ENCODE measurements at regions not wholly inside any gene's neighbourhood (a gene's known extent, or its start where the extent isn't known, plus 50 kb on each side); places are given as distances from the start of the nearest gene placed in this dataset.

DNA sequence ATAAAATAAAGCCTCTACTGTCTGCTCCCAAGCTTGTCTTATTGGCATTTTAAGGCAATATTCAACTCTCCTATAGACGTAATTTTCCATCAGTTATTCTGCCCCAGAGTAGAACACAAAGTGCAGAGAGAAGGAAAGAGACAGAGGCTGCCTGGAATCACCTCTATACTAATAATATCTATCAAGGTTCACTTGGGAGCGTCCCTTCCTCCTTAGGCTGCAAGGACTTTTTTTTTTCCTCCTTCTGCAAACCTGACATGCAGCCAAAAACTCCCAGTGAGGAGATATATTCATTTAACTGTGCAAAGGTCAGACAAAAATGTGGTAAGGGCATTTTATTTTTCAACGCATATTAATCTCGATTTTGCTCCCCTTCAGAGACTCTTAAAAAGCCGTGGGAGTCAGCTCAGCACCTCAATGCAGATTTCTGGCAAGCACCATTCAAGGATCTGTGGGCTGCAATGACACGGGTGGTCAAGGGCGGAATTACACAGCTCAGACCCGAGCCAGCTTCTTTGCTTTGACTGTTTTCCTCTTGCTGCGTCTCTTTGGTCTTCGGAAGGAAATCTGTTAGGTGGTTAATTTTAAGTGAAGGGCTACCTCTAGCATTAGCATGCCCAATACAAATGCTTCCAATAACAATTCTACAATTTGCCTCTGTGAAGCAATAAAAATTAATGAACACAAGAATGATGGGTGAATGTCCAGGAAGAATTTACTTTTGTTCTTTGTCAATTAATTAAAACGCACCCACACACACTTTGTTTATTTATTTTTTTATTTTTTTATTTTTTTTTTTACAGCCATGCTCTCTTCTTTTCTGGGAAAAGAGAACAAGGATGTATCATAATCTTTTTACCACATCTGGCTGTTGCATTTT is 587.7 kb upstream of the GRAMD2B start:
- DNase-seq = no peak

DNA sequence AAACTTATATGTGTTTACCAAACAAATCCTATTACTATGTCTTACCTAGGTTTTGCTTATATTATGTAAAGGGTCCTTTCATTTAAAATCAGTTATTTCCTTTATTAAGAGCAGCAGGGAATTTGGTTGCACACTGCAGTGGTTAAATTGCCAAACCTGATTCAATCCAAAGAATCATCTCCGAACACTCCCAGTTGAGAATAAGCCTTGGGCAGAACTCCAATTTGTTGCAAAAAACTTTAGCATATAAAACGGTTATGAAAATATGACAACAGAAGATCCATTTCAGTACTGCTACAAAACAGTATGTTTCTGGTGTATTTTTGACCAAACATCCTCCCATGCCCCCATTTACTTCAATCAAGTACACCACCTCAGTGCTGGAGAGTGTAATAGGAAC is 587.0 kb upstream of the GRAMD2B start:
- DNase-seq = no peak

DNA sequence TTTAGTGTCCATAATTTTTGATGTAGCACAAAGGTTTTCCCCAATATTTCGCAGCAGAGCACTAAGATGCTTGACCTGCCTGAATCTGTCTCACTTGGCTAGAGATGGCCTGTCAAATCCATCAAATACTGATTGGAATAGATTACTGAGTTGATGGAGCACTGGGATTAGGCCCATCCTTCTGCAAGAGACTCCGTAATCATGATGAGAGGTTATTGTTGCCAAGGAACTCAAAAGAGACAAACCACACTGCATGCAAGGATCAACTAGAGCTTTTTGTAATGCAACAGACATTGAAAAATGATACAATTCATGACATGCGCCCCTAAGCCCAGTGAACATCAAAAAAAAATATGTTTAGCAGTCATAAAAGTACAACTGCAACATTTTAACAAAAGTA is 585.3 kb upstream of the GRAMD2B start:
- DNase-seq = no peak

DNA sequence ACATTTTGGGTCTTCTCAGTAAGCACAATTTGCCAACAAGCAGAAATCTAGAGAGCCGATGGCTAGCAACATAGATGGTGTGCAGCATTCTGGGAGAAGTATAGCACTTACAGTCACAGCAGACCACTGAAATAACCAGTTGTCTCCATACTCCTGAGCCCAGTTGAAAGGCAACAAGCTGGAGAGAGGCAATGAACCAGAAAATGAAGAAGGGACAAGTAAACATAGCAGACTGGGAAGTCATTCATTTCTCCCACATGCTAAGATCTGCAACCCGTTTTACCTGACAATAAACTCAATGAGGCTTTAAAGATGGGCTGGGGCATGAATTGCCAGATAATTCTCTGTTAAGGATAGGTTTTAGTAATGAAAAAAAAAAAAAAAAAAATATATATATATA is 575.6 kb upstream of the GRAMD2B start:
- DNase-seq = no peak

DNA sequence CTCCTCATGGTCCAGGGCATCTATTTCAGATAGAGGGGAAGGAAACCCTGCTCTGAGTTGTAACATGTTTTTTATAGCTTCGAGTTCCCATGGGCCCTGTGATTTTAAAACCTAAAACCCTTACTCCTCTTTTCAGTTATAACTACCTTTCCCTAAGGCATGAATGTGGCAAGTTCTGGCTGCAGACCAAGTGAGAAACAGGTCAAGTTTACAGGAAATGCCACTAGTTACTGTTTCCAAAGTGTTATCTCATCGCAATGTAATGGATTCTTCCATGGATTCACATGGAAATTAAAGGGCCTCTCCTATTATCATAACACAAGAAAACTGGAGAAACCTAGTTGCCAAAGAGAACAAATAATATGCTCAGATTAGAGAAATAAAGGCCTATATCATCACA is 574.5 kb upstream of the GRAMD2B start:
- DNase-seq = no peak

DNA sequence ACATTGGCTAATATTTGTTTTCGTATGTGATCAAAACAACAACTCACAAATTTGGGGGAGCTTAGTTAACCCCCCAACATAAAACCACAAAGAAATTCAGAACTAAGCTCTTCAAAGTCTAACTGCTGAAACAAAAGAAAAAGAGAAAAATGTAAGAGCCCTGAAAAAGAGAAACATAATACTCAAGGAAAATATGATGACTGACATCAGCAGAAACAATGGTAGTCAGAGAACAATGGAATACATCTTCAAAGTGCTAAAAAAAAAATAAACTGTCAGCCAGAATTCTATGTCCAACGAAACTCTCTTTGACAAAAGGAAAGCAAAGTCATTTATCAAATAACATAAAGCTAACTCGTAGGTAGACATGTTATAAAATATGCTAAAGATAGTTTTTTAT is 566.3 kb upstream of the GRAMD2B start:
- DNase-seq = no peak

DNA sequence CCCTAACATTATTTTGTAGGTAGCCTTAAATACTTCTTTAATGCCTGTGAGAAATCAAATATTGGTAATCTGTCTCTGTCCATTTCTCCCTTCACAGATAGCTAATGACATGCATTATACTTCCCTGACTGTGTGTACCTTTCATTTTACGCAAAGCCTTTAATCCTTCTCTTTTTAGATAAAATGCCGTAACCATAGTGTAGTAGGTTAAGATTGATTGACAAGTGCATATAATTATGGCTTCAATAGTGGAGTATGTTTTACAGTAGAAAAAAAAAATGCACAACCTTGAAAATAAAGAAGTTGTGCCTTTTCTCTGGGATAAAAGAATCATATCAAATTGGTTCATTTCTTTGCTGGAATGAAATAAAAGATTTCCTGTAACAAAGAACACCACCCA is 559.6 kb upstream of the GRAMD2B start:
- no peak for DNase-seq

DNA sequence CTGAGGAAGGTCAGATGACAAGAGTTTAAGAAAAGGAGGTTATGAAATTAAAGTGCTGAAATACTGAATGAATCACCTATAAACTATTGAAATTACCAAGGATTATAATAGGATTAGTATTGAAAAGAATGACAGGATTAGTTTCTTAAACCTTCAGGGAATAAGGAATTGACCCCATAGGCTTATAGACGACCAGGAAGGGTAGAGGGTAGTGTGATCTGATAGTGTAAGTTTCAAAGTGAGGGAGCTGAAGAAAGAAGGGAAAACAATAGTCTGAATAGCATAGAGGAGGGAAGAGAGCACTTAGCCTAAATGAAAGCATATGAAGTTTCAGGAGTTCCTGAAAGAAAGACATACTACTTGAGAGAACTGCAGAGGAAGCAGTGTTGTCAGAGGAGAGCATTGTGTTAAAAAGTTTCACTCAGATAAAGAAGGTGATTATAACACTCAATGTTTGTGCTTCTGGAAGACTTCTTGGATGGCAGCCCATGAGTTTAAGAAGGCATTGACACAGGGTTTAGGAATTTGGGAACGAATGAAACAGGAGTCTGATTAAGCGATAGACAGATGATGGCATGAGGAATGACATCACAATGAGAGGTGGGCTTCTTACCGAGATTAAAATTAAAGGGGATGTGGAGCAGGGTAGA is 557.9 kb upstream of the GRAMD2B start:
- no peak for DNase-seq

DNA sequence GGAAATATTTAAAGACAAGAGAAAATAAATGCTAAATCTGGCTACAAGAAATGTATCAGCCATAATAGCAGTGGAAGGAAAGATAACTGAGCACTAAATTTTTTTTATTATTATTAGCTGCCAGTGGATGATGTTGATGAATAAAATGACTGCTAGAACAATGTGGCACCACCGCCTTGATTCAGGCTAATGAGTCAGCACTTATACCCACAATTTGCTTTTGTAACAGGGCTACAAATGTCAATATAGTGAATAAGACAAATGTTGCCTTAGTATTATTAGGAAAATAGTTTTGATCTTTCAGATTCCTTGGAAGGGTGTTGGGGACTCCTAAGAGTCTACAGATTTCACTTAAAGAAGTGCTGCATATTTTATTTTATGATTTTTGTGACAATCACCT is 555.2 kb upstream of the GRAMD2B start:
- DNase-seq = no peak

DNA sequence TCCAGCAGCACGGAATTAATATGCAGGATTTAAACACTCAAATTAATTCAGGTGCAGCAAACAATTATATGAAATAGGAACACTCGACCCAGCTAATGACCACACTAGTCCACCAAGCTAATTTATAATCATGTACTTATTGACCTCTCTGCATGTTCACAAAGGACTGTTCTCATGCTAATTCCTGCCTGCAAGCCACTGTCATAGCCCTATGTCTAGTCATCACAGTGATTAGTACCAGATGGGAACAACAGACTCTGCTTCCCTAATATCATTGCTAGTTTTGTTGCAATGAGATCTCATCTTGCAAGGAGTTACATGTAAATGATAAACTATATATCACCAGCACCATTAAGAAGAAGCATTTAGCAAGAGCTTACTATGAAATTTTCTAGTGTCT is 553.0 kb upstream of the GRAMD2B start:
- DNase-seq = no peak

DNA sequence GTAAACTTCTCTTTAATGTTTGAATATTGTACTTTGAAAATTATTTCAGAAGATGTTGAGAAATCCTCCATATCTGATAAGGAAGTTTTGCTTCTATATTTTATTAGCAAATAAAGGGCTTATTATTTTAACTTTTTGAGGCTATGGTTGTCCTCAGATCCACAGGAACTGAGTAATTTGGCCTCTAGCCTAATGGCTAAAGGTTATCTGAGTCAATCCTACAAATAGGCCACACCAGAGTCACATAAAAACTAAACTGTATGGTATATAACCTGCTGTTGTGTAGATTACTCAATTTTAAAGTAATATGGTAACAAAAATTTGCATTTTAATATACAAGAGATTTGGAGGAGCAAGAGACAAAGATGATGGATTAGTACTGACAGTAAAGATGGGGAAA is 549.2 kb upstream of the GRAMD2B start:
- DNase-seq = no peak

DNA sequence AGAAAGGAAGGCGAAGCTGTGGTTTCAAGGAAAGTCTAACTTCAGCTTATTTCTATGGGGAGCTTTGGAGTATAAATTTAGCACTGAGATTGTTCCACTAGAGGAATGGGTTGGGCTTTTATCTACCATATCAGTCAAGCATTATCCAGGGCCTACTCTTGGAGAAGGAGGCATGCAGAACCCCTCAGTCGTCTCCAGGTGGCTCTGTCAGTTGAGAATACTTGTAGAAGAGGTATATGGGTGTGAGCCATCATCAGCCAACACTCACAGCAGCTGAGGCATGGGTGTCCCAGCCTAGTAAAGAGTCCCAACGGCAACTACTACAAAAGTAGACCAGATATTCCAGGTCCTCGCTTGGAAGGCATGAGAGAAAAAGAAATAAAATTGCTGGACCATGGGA is 548.5 kb upstream of the GRAMD2B start:
- DNase-seq = no peak

DNA sequence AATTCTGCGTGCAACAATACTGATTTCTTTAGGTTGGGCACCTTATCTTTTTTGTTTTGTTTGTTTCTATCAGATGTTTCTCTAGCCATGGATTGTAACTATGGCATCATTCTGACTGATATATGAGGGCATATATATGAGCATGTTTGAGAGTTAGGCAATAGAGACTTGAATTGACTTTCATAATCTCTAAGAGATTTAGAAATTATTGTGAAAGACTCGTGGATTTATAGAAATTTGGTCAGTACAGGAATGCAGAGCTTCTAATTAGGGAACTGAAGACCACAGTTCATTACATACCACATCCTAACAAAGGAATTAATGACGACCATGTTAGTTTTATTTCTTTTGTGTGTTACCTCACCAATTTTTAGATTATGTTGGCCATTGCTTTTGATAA is 546.0 kb upstream of the GRAMD2B start:
- no peak for DNase-seq

DNA sequence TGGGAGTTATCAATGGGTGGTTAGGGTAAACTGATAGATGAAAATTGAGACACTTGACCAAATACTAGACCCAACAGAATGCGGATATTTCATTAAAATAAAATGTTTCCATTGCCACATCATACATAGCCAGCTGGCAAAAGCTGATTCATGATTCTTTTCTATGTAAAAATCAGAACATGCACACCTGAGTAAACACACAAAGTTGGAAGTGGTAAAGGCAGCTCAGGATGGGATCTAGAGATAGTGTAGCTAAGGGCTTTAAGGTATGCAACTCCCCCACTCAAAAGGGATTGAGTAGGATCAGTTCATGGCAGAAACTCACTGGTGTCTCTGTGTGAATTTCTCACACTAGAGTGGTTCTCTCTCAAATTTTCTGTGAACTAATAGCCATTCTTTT is 541.1 kb upstream of the GRAMD2B start:
- DNase-seq = no peak

DNA sequence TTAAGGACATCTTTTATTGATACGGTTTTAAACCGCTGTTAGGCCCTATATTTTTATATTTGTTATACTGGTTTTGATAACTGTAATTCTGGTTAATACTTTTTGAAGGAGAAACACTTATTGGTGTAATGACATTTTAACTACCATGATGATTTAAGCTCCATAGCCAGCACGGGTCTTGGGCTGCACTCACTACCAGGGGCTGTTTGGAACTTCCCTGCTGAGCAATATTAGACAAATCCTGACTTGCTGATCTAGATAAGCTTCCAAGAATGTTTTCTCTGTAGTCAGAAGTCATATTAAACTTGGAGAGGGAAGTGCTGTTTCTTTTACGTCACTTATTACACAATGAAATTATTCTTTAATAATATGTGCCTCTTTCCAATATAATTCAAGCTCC is 540.0 kb upstream of the GRAMD2B start:
- DNase-seq = no peak

DNA sequence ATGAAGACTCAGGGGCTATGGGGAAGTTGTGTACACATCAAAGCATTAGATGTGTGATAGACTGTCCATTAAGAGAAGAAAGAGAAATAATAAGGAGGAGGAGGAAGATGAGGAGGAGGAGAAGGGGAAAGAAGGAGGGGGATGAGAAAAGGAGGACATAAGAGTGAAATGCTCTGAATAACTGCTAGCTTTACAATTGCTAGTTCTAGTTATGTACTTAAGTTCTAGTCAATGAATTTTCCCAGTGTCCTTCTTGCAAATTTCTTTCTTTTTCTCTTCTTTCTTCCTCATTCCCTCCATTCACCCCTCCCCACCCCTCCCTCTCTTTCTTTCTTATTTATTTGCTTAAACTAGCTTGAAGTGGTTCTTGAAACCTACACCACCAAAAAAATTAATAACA is 534.9 kb upstream of the GRAMD2B start:
- no peak for DNase-seq

DNA sequence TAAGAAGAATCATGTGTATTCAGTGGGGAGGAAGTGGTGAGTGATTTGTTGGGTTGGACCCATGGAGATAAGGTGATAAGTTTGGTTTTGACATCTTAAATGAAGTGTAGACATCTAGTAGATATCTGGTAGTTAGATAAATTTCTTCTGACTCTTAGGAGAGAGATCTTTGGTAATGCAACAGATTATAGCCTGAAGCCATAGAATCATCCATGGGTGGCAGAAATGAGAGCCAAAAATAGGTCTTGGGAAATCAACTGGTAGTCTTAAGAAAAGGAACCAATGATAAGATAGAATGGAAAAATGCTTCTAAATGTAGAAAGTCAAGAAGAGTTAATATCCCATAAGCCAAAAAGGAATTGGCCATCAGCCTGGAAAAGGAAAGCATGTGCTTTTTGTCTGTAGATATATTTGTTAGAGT is 532.7 kb upstream of the GRAMD2B start:
- no peak for DNase-seq

DNA sequence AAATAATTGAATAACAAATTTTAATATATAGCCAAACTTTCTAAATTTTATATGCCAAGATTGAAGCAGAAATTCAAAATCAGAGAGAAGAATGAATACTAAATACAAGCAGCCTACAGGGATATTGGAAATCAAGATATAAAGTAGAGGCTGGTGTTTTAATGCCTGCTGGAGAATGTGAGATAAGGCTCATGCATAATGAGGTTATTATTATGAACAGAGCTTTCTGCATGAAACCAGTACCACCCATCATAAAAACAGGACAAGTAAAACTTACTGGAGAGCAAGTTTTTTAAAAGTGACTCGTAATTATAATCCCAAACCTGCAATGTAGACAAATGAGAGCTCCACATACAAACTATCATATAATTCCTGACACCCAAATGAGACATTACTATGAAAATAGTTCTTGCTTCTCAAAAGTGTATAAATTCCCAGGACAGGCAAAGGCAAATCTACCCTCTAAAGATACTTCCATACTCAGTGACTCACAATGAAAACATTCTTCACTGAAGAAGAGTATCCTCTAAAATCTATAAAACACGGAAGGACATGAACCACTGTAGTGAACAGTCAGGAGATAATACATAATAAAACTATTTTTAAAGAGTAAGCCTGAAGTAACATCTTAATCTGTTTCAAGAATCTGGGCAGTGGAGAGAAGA is 532.0 kb upstream of the GRAMD2B start:
- DNase-seq = no peak

DNA sequence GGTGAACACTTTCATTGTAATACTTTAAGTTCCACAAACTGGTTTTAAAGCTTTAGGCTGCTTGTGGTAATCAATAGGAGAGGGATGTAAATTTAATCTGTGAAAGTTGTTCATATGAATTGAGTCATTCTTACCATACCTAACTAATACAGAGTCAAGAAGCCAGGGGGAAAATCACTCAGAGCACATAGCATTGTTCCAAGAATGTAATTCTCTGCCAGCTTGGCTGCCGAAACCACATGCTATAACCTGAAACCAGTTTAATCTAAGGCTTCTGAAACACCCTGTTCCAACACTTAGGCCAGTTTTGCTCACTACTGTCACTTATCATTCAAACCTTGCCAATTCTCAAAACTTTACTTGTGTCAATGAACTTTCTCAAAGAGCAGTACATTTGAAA is 528.8 kb upstream of the GRAMD2B start:
- no peak for DNase-seq

DNA sequence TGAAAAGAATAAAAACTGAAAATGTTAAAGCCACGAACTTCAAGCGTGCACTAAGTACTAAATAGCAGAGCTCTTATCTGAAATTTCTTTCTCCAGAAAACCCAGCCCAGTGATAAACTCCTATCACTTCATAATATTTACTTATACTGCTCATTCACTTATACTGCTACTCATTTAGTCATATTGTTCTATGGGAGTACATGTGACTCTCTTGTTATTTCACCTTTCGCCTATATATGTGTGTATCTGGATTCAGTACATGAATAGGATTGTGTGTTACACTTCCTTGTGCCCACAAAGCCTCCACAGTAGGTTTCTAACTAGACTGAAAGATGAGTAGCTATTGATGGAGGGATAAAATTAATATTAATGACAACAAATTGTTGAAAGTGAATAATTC is 526.8 kb upstream of the GRAMD2B start:
- DNase-seq = no peak

DNA sequence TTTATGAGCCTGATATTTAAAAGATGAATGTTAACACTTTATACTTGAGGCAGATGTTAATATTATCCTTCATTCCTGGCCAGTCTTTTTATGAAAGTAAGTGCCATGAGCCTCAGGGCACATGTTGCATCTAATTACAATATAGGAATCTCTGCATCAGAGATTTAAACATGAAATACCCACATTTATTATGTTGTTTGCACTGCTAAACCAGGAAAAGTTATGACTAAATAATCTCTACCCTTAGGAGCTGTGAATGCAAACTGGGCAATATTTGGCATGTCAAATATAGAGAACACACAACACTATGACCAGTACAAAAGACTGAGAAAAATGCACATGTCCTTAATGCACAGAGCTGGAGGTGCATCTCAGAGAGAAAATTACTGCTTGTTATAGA is 526.1 kb upstream of the GRAMD2B start:
- DNase-seq = no peak

DNA sequence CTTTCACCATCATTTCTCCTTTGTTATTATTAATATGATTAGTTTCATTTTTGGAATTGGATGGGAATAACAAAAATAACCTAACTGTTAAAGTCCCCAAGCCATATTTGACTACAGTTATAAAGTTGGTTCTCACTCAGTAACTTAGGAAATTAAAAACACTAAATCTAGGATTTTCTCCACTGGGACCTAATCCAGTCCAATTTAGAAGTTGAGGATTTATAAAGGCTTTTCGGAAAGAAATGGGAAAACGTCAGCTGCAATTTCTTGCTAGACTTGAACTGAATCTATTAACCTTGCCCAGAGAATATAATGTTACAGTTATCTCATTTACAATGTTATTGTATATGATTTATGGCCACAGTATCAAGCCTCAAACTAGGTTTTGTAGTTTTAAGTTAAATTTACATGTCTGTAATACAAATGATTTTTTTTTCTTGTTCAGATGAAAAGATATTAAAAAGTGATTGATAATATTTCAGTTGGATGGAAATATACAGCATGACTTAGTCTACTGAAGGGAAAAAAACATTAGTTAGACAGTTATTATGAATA is 524.3 kb upstream of the GRAMD2B start:
- no peak for DNase-seq

DNA sequence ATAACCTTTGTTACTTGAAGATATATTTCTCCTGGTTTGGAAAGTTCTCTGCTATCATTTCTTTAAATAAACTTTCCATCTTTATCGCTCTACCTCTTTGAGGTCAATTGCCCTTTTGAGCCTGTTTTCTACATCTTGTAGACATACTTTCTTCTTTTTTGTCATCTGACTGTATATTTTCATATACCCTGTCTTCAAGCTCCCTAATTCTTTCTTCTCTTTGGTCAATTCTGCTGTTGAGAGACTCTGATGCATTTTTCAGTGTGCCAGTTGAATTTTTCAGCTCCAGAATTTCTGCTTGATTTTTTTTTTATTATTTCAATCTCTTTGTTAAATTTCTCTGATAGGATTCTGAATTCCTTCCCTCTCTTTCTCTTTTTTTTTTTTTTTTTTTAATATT is 511.2 kb upstream of the GRAMD2B start:
- DNase-seq = no peak

DNA sequence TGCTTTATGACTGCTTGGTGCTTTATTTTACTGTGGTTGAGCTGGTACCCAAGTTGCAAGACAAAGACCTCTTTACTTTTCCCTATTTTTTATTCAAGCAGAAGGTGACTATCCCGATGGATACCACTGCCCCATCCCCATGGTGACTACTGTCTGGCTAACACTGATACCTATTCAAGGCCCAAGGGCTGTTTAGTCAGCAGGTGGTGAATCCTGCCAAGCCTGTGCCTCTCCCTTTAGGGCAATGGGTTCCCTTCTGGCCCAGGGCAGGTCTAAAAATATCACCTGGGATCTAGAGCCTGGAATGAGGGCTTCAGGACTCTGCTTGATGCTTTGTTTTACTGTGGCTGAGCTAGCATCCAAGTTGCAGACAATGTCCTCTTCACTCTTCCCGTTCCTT is 510.0 kb upstream of the GRAMD2B start:
- no peak for DNase-seq
